HG02884 (cell line): ENCODE measurements at regions not wholly inside any gene's neighbourhood (a gene's known extent, or its start where the extent isn't known, plus 50 kb on each side); places are given as distances from the start of the nearest gene placed in this dataset.

Experiments
- ATAC-seq: cut with Tn5 transposase; IDR thresholded peaks from one replicate; pipeline ENCODE4 v1.9.1; 2021; ENCODE audit warnings: mild to moderate bottlenecking, moderate library complexity; ENCODE audit not compliant: unreplicated experiment

- no peak for ATAC-seq
These were observed 52.0 kb upstream of the LHX1 start for GRCh38 chr17:36885153-36885735.

DNA sequence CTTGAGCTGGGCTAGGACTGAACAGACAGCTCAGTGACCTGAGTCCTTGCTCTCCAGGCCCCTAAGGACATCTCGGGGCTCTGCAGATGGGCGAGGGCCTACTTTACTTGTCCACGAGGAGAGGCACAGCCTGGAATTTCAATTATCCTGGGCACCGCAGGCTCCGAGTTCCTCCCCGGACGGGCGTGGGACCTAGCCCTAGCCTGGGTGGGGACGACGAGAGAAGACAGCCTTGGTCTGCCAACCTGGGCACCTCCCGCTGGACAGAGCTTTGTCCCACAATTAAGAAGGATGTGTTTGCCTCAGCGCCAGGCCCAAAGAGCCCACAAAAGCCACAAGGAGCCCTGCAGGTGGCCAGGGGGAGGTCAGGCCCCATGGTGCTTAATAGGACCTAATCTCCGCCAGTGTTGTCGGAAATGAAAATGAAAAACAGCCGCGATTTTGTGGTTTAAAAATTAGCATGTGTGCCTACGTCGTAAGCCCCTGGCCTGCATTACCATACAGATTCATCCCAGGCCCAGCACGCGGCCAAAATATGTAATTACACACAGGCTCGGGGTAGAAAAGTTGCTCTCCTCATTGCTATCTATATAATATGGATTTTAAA is 51.4 kb upstream of the LHX1 start:
- ATAC-seq: no peak
